ENCODE measurements at regions not wholly inside any gene's neighbourhood (a gene's known extent, or its start where the extent isn't known, plus 50 kb on each side); places are given as distances from the start of the nearest gene placed in this dataset.

- TF ChIP-seq POLR2AphosphoS5 (IDR thresholded peaks at IDR 0.05) = no peak
- TF ChIP-seq CTCF (IDR thresholded peaks at IDR 0.05) = no peak
- TF ChIP-seq POLR2A (IDR thresholded peaks at IDR 0.05; ENCODE audit: low read depth) = no peak
These were observed 313.0 kb upstream of the AJAP1 start for GRCh38 chr1:4341421-4341820.
